GM04504 (cell line): ENCODE measurements at regions not wholly inside any gene's neighbourhood (a gene's known extent, or its start where the extent isn't known, plus 50 kb on each side); places are given as distances from the start of the nearest gene placed in this dataset.

Source experiments
- DNase-seq: peaks from one replicate; pipeline ENCODE4 v3.0.0-alpha.2; 2012; ENCODE audit warnings: low read depth

- no peak for DNase-seq
Observed at GRCh38 chr5:135235551-135236227, 163.3 kb downstream of the MACROH2A1 start.

- no peak for DNase-seq
Observed at GRCh38 chr5:135234666-135235401, 164.2 kb downstream of the MACROH2A1 start.

GRCh38 chr5:135234242-135234641 is 164.8 kb downstream of the MACROH2A1 start:
- DNase-seq = no peak

GRCh38 chr5:135233477-135233876 is 165.6 kb downstream of the MACROH2A1 start:
- DNase-seq = no peak

GRCh38 chr5:135232958-135233357 is 166.1 kb downstream of the MACROH2A1 start:
- DNase-seq = no peak

- no peak for DNase-seq
Observed at GRCh38 chr5:135231289-135231688, 167.7 kb downstream of the MACROH2A1 start.

GRCh38 chr5:135230251-135230925 is 168.6 kb downstream of the MACROH2A1 start:
- DNase-seq = no peak

- no peak for DNase-seq
Observed at GRCh38 chr5:135229679-135230132, 169.3 kb downstream of the MACROH2A1 start.

- no peak for DNase-seq
Observed at GRCh38 chr5:135229122-135229521, 169.9 kb downstream of the MACROH2A1 start.

GRCh38 chr5:135228222-135228621 is 170.8 kb downstream of the MACROH2A1 start:
- no peak for DNase-seq

- no peak for DNase-seq
Observed at GRCh38 chr5:135227064-135228022, 171.7 kb downstream of the MACROH2A1 start.

GRCh38 chr5:135225856-135226560 is 173.0 kb downstream of the MACROH2A1 start:
- no peak for DNase-seq

- DNase-seq = no peak
Observed at GRCh38 chr5:135223891-135224625, 175.0 kb downstream of the MACROH2A1 start.

- DNase-seq = no peak
Observed at GRCh38 chr5:135223404-135223803, 175.6 kb downstream of the MACROH2A1 start.

GRCh38 chr5:135222771-135223170 is 176.3 kb downstream of the MACROH2A1 start:
- DNase-seq = no peak

- no peak for DNase-seq
Observed at GRCh38 chr5:135222171-135222681, 176.8 kb downstream of the MACROH2A1 start.

- DNase-seq = no peak
Observed at GRCh38 chr5:135221696-135222095, 177.3 kb downstream of the MACROH2A1 start.

- DNase-seq = no peak
Observed at GRCh38 chr5:135221187-135221473, 177.9 kb downstream of the MACROH2A1 start.

GRCh38 chr5:135220394-135221186 is 178.4 kb downstream of the MACROH2A1 start:
- no peak for DNase-seq

- no peak for DNase-seq
Observed at GRCh38 chr5:135219868-135220267, 179.2 kb downstream of the MACROH2A1 start.
